Activated CD4-positive, alpha-beta T cell treated with anti-CD3 and anti-CD28 coated beads, Interleukin-2, amount 50 U/mL, for 16 hours (primary cell): ENCODE measurements at regions not wholly inside any gene's neighbourhood (a gene's known extent, or its start where the extent isn't known, plus 50 kb on each side); places are given as distances from the start of the nearest gene placed in this dataset.
A peak's percentile ranks its signal among the peaks of the same experiment; 100 is the strongest.
"Not testable (repeated sequence)": the region's sequence is repeated elsewhere in the genome, so short reads cannot be mapped to it uniquely, and the experiment has no call there.

Experiments used
- DNase-seq: peaks from one replicate; pipeline ENCODE4 v3.0.0-alpha.2; 2020

DNA sequence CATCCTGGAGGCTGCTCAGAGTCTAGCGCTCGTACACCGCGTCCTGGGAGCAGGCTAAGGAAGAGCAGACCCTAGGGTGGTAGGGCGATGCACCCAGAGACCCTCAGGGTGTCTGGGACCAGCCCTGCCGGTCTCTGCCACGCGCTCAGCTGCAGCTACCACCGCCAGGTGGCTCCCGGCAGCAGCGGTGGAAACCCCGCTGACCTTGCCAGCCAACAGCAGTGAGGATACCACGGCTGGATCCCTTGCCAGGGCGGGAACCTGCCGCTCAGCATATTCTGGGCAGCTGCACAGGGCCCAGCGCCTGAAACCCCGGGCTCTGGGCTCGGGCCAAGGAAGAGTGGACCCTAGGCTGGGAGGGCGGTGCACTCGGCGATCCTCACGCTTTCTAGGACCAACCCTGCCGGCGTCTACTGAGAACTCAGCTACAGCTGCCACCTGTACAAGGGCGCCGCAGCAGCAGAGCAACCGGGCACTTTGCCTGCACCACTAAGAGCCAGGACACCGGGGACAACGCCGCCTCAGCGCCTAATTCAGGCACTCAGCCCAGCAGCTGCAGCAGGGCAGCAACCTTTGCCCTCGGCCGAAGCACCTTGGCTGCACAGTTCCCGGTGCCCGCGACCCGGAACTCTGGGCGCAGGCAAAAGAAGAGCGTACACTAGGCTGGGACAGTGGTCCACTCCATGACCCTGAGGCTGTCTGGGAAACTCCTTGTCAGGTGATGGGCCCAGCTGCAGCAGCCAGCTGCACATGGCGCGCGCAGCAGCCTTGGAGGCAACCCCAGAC is 80.8 kb downstream of the POTEB2 start:
- DNase-seq = not testable (repeated sequence)

DNA sequence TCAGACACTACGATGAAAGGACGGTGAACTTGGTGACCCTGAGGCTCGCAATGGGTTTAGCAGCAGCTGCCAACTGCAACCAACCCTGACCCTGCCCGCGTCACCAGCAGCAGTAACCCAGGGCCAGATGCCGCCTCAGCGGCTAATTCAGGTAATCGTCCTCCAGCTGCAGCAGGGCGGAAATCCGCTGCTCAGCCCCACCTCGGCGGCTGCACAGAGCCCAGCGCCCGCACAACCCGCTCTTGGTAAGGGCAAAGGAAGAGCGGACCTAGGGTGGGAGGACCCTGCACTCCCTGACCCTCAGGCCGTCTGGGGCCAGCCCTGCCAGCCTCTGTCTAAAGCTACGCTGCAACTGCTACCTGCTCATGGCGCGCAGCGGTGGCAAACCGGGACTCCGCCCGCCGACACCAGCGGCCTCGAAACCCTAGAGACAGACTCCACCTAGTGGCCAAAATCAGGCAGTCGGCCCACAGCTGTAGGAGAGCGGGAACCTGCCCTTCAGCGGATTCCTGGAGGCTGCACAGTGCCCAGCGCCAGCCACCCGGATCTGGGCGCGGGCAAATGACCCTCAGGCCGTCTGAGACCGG is 82.4 kb downstream of the POTEB2 start:
- peak; percentile 49 for DNase-seq

GRCh38 chr15:20775412-20775811 is 90.7 kb downstream of the POTEB2 start:
- DNase-seq = not testable (repeated sequence)

DNA sequence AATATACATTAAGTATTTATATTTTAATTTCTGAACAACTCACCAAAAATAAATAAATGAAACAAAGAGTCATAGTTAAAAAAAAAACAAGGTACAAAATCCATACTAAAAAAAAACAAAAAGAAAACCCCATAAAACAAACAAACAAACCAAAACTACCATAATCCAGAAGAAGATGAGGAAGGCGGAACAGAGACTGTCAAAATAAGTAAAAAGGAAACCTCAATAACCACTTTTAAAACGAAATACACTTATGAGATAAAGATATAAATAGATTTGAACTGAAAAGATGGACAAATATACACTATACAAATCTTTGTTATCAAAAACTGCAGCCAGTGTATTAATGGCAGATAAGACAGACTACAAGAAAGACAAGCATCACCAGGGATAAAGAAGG is 98.2 kb downstream of the POTEB2 start:
- DNase-seq = not testable (repeated sequence)

DNA sequence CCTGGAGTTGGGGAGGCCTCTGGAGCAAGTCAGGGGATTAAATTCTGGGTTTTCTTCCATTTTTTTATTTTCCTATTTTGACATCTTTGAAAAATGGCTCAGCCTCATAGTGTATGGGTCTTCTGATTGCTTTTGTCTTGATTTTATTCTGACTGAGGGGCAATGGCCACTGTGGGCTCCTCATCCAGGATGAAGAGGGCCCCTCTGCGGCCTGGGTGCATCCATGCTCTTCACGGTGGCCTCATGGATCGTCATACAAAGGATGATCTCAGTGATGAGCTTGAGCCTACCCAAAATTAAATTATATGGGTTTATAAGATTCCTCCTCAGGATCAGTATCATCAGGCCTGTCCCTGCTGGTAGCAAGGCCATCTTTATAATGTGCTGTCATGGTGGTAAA is 103.7 kb downstream of the POTEB2 start:
- not testable (repeated sequence) for DNase-seq

DNA sequence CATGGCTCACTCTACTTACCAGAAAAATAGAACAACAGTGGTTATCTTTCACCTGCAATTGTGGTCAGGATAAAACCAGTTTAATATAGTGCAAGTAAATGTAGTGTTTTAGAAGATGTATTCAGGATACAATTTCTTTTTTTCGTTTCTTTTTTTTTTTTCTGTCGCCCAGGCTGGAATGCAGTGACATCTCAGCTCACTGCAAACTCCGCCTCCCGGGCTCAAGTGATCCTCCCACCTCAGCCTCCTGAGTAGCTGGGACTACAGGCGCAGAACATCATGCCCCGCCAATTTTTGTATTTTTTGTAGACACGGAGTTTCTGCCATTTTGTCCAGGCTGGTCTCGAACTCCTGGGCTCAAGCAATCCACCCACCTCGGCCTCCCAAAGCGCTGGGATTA is 109.7 kb downstream of the POTEB2 start:
- DNase-seq = not testable (repeated sequence)

DNA sequence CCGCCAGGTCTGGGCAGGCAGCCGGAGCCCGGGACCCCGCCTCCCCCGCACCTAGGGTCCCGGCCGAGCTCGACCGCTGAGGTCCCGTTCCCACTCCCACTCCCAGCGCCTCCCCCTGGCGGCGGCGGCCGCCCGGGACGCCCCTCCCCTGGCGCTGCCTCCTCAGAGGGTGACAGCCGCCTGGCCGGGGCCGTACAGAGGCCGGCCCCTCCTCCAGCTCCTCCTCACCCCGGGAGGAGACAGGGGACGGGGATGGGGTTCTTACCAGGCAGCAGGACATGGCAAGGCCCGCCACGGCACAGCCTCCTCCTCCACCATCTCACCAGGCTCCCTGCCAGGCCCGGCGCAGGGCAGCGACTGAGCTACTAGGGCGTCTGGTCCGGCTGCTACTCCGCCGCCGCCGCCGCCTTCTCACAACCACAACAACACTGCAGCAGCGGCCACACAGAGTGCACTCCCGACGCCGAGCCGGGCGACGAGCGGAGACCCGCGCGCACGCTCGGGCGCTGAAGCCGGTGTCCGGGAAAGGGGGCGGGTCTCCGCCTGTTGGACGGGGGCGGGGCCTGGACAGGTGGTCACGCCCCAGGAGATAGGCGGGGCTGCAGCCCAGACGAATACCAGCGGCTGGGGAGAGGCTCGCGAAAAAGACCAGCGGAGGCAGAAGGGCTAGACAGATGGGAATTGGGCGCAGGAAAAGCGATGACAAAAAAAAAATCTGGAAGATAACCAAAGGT is 110.3 kb downstream of the POTEB2 start:
- not testable (repeated sequence) for DNase-seq

- DNase-seq = not testable (repeated sequence)
Observed at GRCh38 chr15:20733493-20733892, 132.6 kb downstream of the POTEB2 start.
